ENCODE measurements at regions not wholly inside any gene's neighbourhood (a gene's known extent, or its start where the extent isn't known, plus 50 kb on each side); places are given as distances from the start of the nearest gene placed in this dataset.

GRCh38 chr12:127431594-127431993 is 835.4 kb upstream of the TMEM132C start:
- TF ChIP-seq CTCF (conservative IDR thresholded peaks at IDR 0.05) (no peak), ZFX (IDR thresholded peaks at IDR 0.05) (no peak)
